Astrocyte (in vitro differentiated cells and primary cell): ENCODE measurements at regions not wholly inside any gene's neighbourhood (a gene's known extent, or its start where the extent isn't known, plus 50 kb on each side); places are given as distances from the start of the nearest gene placed in this dataset.

Experiments used
- CTCF ChIP-seq: IDR thresholded peaks from 2 replicates; pipeline ENCODE4 v1.5.1; 2011; ENCODE audit warnings: low read depth, mild to moderate bottlenecking, inconsistent platforms, low read length, moderate library complexity; ENCODE audit not compliant: insufficient read depth
- EZH2 ChIP-seq: IDR thresholded peaks from 2 replicates; pipeline ENCODE4 v1.6.1; 2012; ENCODE audit warnings: mild to moderate bottlenecking, low read length, inconsistent platforms; ENCODE audit not compliant: insufficient read depth

- TF ChIP-seq CTCF (no peak), EZH2 (no peak)
Measured at GRCh38 chr4:156677656-156678055, 293.9 kb downstream of the PDGFC start.
